GM12801 (cell line): ENCODE measurements at regions not wholly inside any gene's neighbourhood (a gene's known extent, or its start where the extent isn't known, plus 50 kb on each side); places are given as distances from the start of the nearest gene placed in this dataset.

Experiments used
- CTCF ChIP-seq: IDR thresholded peaks from one replicate; pipeline ENCODE4 v1.5.1; 2011; ENCODE audit warnings: control low read depth; ENCODE audit not compliant: insufficient read length; ENCODE audit errors: extremely low read depth

DNA sequence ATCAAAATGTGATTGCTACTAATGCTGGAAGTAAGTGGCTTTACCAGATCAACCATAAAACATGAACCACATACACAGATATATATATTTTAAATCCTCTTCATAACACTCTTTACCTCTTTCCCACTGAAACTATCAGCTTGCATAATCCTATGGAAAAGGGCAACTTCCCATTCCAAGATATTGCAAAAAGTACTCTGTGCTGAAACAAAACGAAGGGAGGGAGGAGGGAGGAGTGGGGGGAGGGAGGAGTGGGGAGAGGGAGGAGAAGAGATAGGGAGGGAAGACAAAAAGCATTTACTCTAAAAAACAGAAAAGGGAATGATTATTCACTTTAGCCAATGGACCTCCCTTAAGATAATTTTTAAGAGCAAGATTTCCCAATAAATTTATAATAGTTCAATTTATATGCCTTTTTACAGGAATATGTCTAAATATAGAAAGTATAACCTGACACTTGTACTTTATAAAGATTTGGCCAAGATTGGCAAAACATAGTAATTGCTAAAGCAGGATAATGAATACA, 344.8 kb upstream of the NFE2L3 start:
- TF ChIP-seq CTCF, result no peak

DNA sequence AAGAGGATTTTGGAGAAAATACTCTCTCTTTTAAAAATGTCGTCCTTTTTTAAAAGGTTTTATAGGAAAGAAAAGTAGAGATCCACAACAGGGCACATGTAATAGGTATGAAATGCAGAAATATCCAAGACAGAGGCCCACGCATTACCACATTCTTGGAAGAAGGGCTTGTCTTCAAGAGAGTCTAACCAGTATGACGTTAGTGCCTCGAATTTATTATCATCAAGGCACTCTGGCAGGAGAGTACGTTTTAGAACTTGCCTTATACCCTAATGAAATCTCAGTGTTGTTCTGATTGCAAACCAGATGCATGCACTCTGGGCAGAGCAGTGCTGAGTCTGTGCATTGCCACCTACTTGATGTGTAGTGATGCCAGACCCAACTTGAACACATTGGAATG, 342.6 kb upstream of the NFE2L3 start:
- no peak for TF ChIP-seq CTCF

DNA sequence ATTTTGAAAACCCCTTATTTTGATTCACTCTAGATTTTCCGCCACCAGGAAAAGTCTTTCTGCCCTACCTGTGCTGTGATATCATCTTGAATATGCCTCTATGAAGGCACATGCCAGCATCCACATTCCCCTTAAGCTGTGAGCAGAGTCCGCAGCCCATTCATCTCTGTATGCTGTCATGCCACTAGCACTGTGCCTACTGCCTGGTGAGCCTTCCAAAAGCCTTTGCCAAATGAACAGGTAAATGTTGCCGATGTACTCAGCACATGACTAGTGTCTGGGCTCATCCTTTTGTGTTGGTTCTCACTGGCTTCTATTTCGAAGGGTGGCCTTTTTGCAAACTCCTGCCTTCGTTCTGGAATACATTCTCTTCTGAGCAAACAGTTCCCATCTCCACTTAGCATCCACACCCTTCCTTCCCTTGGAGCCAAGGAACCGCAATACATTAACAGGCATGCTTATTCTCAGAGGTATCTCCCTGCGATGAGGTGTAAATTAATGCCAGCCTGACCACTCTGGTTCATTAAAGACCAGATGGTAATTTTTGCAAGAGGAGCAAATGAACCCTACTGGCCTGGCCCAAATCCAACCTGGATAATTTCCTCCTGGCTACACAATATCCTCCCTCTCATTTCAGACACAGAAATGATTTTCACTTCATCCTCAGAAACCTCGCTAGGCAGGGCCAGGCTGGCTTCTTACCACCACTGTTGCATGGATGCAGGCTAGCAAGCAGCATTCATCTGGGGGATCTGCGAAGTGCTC, 339.7 kb upstream of the NFE2L3 start:
- no peak for TF ChIP-seq CTCF

GRCh38 chr7:25813381-25813780, 338.6 kb upstream of the NFE2L3 start:
- TF ChIP-seq CTCF, result no peak

GRCh38 chr7:25815711-25816110, 336.3 kb upstream of the NFE2L3 start:
- no peak for TF ChIP-seq CTCF

DNA sequence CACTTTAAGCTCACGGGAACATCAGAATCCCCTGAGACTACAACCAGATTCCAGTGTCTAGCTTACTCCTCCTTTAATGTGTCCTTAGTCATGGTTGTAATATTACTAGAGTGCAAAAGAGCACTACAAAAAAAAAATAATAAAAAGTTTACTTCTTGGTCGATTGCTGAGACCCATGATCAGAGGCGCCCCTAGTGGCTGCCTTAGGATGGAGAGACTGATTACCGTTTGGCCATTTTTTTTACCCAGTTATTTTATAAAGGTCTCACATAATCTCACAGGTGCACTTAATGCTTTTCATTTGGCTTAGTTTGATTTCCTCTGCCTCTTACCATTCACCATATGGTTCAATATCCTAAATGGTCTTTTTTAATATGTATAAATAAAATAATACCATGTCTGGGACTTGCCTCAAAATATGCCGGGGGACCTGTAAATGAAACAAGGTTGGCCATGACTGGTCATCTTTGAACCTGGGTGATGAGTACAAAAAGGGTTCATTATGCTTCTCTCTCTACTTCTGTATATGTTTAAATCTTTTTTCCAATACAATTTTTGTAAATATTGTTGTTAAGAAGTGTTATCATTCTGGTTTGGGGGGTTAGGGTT, 331.5 kb upstream of the NFE2L3 start:
- TF ChIP-seq CTCF, result no peak

DNA sequence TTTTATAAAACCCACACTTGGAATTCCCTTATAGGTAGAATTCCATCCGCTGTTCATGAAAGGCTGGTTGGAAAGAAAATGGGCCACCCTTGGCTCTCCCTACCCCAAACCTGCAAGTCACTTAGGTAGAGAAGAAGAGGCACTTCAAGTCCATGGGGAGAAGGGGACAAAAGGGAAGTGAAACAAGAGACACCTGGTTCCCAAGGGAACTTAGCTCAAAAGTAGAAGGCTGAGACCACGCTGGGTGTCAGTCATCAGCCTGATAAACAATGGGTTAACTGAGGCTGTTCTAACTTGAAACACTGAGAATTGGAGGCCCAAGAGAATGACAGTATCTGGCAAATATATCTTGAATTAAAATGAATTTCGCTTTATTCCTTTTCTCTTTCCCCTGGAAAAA, 330.8 kb upstream of the NFE2L3 start:
- no peak for TF ChIP-seq CTCF
